WI38 (cell line): ENCODE measurements at regions not wholly inside any gene's neighbourhood (a gene's known extent, or its start where the extent isn't known, plus 50 kb on each side); places are given as distances from the start of the nearest gene placed in this dataset.
"Not testable (repeated sequence)": the region's sequence is repeated elsewhere in the genome, so short reads cannot be mapped to it uniquely, and the experiment has no call there.

ENCODE experiments used
- H3K4me3 ChIP-seq: 2 replicates; pipeline ENCODE4 v1.5.1; 2011; ENCODE audit warnings: low read depth, mild to moderate bottlenecking, control low read depth, low read length
- TF ChIP-seq, protein P1 (sequence below): IDR thresholded peaks from 2 replicates; pipeline ENCODE4 v1.5.1; 2012; ENCODE audit warnings: low read depth, mild to moderate bottlenecking, control low read depth, low read length

DNA sequence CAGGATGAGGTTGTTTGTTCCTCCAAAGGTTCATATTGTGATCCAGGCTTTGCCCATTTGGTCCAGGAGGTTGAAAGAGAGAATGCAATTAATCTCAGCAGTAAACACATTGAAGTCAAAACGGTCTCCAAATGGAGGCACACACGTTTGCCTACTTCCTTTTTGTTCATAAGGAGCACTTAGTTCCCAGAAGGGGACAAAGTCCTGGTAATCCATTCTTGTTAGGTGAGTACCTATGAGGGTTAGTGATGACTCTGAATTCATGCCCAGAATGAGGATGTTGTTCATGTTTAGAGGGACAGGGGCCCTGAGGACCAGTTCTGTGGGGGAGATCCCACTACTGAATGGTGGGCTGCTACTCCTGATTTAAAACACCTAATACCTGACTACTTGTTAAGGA, 177.7 kb downstream of the ALDH1A2 start:
- no peak overlapping the region for H3K4me3 ChIP-seq

DNA sequence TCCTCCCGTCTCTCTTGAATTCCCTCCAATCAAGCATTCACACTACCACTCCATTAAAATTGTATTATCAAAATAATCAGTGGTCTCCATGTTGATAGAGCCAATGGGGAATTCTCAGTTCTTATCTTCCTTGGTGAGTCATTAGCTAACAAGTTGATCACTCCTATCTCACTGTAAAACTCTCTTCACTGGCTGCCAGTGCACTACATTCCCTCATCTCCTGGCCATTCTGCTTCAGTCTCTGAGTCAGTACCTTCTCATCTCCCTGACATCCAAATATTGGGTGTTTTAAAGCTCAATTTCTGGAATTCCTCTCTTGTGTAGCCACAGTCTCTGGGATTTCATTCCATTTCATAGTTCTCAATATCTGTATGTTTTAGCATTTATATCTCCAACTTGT, 175.2 kb downstream of the ALDH1A2 start:
- TF ChIP-seq, protein P1, sequence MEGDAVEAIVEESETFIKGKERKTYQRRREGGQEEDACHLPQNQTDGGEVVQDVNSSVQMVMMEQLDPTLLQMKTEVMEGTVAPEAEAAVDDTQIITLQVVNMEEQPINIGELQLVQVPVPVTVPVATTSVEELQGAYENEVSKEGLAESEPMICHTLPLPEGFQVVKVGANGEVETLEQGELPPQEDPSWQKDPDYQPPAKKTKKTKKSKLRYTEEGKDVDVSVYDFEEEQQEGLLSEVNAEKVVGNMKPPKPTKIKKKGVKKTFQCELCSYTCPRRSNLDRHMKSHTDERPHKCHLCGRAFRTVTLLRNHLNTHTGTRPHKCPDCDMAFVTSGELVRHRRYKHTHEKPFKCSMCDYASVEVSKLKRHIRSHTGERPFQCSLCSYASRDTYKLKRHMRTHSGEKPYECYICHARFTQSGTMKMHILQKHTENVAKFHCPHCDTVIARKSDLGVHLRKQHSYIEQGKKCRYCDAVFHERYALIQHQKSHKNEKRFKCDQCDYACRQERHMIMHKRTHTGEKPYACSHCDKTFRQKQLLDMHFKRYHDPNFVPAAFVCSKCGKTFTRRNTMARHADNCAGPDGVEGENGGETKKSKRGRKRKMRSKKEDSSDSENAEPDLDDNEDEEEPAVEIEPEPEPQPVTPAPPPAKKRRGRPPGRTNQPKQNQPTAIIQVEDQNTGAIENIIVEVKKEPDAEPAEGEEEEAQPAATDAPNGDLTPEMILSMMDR, result no peak
- no peak overlapping the region for H3K4me3 ChIP-seq

More for the DNA sequence above, 177.7 kb downstream of the ALDH1A2 start:
- TF ChIP-seq, protein P1, result no peak

GRCh38 chr15:57890878-57891277, 174.6 kb downstream of the ALDH1A2 start:
- TF ChIP-seq, protein P1, result no peak
- H3K4me3 ChIP-seq, result no peak overlapping the region

- TF ChIP-seq, protein P1, result no peak
- H3K4me3 ChIP-seq, result no peak overlapping the region
Measured at GRCh38 chr15:57892181-57892580, 173.3 kb downstream of the ALDH1A2 start.

GRCh38 chr15:57893040-57893439, 172.5 kb downstream of the ALDH1A2 start:
- H3K4me3 ChIP-seq, result no peak overlapping the region
- TF ChIP-seq, protein P1, result no peak

DNA sequence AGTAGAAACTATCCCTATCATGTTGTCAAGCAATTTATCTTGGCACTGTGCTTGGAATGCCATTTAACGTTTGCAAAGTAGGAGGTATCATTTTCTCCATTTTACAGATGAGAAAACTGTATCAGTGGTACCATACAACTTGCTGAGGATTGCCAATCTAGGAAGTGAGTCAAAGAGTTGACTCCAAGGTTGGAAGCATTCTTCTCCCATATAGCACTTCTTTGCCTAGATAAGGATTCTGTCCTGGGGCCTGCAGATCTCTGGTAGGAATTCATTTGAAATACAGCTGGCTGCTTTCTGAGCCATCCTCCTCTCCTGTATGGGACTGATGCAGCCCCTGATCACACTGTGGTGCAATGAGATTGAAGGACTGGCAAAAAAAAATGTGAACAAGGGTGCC, 170.2 kb downstream of the ALDH1A2 start:
- TF ChIP-seq, protein P1, result no peak
- no peak overlapping the region for H3K4me3 ChIP-seq

DNA sequence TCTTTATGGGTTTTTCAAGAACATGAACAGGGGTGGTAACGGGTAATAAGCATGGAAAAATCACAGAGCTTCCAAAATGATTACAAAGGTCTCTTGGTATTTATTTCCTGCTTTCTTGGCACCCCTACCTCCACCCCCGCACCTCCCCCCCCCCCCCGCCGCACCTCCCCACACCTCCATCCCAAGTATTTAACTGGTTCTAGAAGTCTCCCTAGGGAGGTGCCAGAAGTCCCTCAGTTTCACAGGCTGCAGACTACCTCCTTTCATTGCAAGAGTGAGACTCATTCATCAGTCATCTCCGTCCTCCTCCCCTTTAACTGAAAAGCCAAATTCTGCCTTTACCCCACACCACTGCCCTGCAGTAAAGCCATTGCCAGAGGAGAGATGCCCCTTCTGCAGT, 169.4 kb downstream of the ALDH1A2 start:
- H3K4me3 ChIP-seq, result no peak overlapping the region
- TF ChIP-seq, protein P1, result no peak

DNA sequence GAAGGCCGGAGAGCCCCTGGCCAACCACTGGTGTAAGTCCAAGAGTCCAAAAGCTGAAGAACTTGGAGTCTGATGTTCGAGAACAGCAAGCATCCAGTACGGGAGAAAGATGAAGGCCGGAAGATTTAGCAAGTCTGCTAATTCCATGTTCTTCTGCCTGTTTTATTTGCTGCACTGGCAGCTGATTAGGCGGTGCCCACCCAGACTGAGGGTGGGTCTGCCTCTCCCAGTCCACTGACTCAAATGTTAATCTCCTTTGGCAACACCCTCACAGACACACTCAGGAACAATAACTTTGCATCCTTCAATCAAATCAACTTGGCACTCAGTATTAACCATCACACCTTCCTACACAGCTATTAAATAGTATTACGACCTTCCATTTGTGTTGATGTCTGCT, 168.6 kb downstream of the ALDH1A2 start:
- H3K4me3 ChIP-seq, result not testable (repeated sequence)
